HepG2 (cell line): ENCODE measurements at regions not wholly inside any gene's neighbourhood (a gene's known extent, or its start where the extent isn't known, plus 50 kb on each side); places are given as distances from the start of the nearest gene placed in this dataset.

Source experiments
- ATAC-seq: fragments of 200-7000 bp; cut with Tn5 transposase; 3 replicates; pipeline ENCODE4 v1.9.1; 2020; ENCODE audit warnings: mild to moderate bottlenecking, moderate library complexity
- BruUV-seq: library from RNA; stranded (reverse); fragments of 400-500 nt; replicated peaks from 2 replicates; lab custom pipeline; 2021; lab: Mats Ljungman, UMichigan
- CTCF ChIA-PET: fragments of 300-600 bp; formaldehyde crosslinking; extraction: SDS; loops from one replicate; lab custom pipeline; 2021; ENCODE audit warnings: low total read pairs, inconsistent platforms, low intra/inter-chr PET ratio; lab: Yijun Ruan, JAX
- POLR2A ChIA-PET: fragments of 350-600 bp; sonication (Branson Sonifier 250); formaldehyde crosslinking; loops from one replicate; lab custom pipeline; 2020; ENCODE audit warnings: antibody characterized with exemption, inconsistent platforms; lab: Yijun Ruan, JAX
- DNase-seq: peaks from one replicate; pipeline ENCODE4 v3.0.0-alpha.2; 2015; ENCODE audit warnings: low spot score
- FAIRE-seq: peaks from 3 replicates; lab custom pipeline; 2011; peaks lifted over from hg19 to GRCh38; lab: Jason Lieb, UNC
- H2AFZ ChIP-seq: one replicate; pipeline ENCODE4 v1.6.1; 2011; ENCODE audit warnings: low read length, inconsistent platforms
- H3K27ac ChIP-seq: fragments of 300-600 bp; 3 replicates; pipeline ENCODE4 v1.8.0; 2011; ENCODE audit warnings: mixed run types, mild to moderate bottlenecking, mixed read lengths, low read length, inconsistent platforms; ENCODE audit not compliant: insufficient read depth; ENCODE audit errors: extremely low read length
- H3K27me3 ChIP-seq, 2 experiments: fragments of 200-600 bp in 1 of 2; 2 replicates in 1 of 2; 3 replicates in 1 of 2; pipeline versions ENCODE4 v1.6.0 to v1.8.0; 2011; ENCODE audit warnings: low read length in 2 of 2, mild to moderate bottlenecking in 2 of 2, moderate library complexity in 2 of 2, inconsistent platforms in 1 of 2; ENCODE audit not compliant: insufficient read depth in 2 of 2, control insufficient read depth in 1 of 2
- H3K36me3 ChIP-seq, 2 experiments: fragments of 200-600 bp in 1 of 2; replicated peaks in 1 of 2; 2 replicates in 1 of 2; 3 replicates in 1 of 2; pipeline versions ENCODE4 v1.5.1 to v1.8.0; 2011; ENCODE audit warnings: low read length in 2 of 2, inconsistent platforms in 1 of 2; ENCODE audit not compliant: insufficient read depth in 2 of 2, control insufficient read depth in 1 of 2
- H3K4me1 ChIP-seq: 2 replicates; pipeline ENCODE4 v1.5.1; 2012; ENCODE audit warnings: low read length, inconsistent platforms; ENCODE audit not compliant: insufficient read depth
- H3K4me2 ChIP-seq: 2 replicates; pipeline ENCODE4 v1.6.0; 2011; ENCODE audit warnings: low read depth, low read length, inconsistent platforms
- H3K4me3 ChIP-seq, 3 experiments: fragments of 200-600 bp in 1 of 3; sonication (generic), shearing (Covaris generic) in 1 of 3; replicated peaks in 1 of 3; 2 replicates each; pipeline ENCODE4 v1.5.1; 2011 to 2016; ENCODE audit warnings: low read length in 3 of 3, inconsistent platforms in 2 of 3, low read depth in 2 of 3, mild to moderate bottlenecking in 2 of 3, control low read depth in 1 of 3, mixed read lengths in 1 of 3; ENCODE audit not compliant: insufficient read depth in 1 of 3
- H3K79me2 ChIP-seq: one replicate; pipeline ENCODE4 v1.6.1; 2011; ENCODE audit warnings: low read length, inconsistent platforms; ENCODE audit not compliant: insufficient read depth
- H3K9ac ChIP-seq: 2 replicates; pipeline ENCODE4 v1.6.0; 2011; ENCODE audit warnings: mild to moderate bottlenecking, low read depth, low read length, inconsistent platforms; ENCODE audit not compliant: insufficient read depth
- H3K9me3 ChIP-seq: 2 replicates; pipeline ENCODE4 v1.5.1; 2012; ENCODE audit warnings: mild to moderate bottlenecking, low read length
- H4K20me1 ChIP-seq: 2 replicates; pipeline ENCODE4 v1.6.0; 2011; ENCODE audit warnings: inconsistent platforms, mild to moderate bottlenecking, low read length, moderate library complexity; ENCODE audit not compliant: insufficient read depth
- PCBP1 ChIP-seq: fragments of 200-400 bp; formaldehyde crosslinking; IDR thresholded peaks from 2 replicates; pipeline ENCODE4 v1.6.1; 2017; ENCODE audit warnings: mild to moderate bottlenecking, low read depth, low read length, borderline replicate concordance
- ZNF441 ChIP-seq: sonication (generic); formaldehyde crosslinking; IDR thresholded peaks from 2 replicates; pipeline ENCODE4 v1.7.0; 2021; ENCODE audit warnings: missing genetic modification reagents, borderline replicate concordance
- ZNF629 ChIP-seq: sonication (generic); formaldehyde crosslinking; conservative IDR thresholded peaks from 2 replicates; pipeline ENCODE4 v1.5.0; 2020; ENCODE audit warnings: missing genetic modification reagents
- WGBS: methylation state at CpG from one replicate; pipeline ENCODE4 v1.1.6; 2017; ENCODE audit warnings: low lambda C conversion rate; 5-methylcytosine and 5-hydroxymethylcytosine counted together
- in situ Hi-C: cut with HindIII; loops from 2 replicates; pipeline ENCODE4 v1.10.0; 2017; ENCODE audit warnings: low pct_unique_long_range_greater_than_20kb; ENCODE audit not compliant: extremely low pct_ligation_motif_present
- intact Hi-C: fragments of 100-400 bp; cut with micrococcal nuclease; formaldehyde crosslinking; loops from one replicate; pipeline ENCODE4 v1.10.0; 2022; ENCODE audit not compliant: unreplicated experiment
- TF ChIP-seq, protein P1 (sequence below): sonication (generic); formaldehyde crosslinking; IDR thresholded peaks from 2 replicates; pipeline ENCODE4; 2020; ENCODE audit warnings: missing genetic modification reagents, mild to moderate bottlenecking, borderline replicate concordance
- TF ChIP-seq, protein P2 (sequence below): sonication (generic); formaldehyde crosslinking; IDR thresholded peaks from 2 replicates; pipeline ENCODE4 v1.9.0; 2021; ENCODE audit warnings: missing genetic modification reagents, borderline replicate concordance

DNA sequence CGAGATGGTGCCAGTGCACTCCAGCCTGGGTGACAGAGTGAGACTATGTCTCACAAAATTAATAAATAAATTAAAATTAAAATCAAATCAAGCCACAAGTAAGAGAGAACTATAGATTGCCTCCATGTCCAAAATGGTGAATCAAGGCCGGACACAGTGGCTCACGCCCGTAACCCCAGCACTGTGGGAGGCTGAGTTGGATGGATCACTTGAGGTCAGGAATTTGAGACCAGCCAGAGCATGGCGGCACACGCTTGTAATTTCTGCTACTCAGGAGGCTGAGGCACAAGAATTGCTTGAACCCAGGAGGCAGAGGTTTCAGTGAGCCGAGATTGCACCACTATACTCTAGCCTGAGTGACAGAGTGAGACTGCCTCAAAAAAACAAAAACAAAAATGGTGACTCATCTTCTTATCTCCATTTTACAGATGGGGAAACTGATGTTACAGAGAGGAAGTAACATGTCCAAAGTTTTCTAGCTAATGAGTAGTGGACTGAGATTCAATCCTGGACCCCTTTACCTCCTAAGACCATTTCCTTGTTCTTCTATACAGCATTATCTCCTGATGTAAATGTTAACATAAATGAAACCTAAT lies 99.0 kb upstream of the HNRNPU start:
- H3K9ac ChIP-seq, result no peak overlapping the region
- peak; percentile 69 for TF ChIP-seq ZNF629
- TF ChIP-seq PCBP1, result no peak
- TF ChIP-seq, protein P1, sequence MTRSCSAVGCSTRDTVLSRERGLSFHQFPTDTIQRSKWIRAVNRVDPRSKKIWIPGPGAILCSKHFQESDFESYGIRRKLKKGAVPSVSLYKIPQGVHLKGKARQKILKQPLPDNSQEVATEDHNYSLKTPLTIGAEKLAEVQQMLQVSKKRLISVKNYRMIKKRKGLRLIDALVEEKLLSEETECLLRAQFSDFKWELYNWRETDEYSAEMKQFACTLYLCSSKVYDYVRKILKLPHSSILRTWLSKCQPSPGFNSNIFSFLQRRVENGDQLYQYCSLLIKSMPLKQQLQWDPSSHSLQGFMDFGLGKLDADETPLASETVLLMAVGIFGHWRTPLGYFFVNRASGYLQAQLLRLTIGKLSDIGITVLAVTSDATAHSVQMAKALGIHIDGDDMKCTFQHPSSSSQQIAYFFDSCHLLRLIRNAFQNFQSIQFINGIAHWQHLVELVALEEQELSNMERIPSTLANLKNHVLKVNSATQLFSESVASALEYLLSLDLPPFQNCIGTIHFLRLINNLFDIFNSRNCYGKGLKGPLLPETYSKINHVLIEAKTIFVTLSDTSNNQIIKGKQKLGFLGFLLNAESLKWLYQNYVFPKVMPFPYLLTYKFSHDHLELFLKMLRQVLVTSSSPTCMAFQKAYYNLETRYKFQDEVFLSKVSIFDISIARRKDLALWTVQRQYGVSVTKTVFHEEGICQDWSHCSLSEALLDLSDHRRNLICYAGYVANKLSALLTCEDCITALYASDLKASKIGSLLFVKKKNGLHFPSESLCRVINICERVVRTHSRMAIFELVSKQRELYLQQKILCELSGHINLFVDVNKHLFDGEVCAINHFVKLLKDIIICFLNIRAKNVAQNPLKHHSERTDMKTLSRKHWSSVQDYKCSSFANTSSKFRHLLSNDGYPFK (CRISPR knock-in tag), result peak; percentile 92; the same call in 1 of the 2 replicates
- TF ChIP-seq, protein P2, sequence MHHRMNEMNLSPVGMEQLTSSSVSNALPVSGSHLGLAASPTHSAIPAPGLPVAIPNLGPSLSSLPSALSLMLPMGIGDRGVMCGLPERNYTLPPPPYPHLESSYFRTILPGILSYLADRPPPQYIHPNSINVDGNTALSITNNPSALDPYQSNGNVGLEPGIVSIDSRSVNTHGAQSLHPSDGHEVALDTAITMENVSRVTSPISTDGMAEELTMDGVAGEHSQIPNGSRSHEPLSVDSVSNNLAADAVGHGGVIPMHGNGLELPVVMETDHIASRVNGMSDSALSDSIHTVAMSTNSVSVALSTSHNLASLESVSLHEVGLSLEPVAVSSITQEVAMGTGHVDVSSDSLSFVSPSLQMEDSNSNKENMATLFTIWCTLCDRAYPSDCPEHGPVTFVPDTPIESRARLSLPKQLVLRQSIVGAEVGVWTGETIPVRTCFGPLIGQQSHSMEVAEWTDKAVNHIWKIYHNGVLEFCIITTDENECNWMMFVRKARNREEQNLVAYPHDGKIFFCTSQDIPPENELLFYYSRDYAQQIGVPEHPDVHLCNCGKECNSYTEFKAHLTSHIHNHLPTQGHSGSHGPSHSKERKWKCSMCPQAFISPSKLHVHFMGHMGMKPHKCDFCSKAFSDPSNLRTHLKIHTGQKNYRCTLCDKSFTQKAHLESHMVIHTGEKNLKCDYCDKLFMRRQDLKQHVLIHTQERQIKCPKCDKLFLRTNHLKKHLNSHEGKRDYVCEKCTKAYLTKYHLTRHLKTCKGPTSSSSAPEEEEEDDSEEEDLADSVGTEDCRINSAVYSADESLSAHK (CRISPR knock-in tag), result no peak
- TF ChIP-seq ZNF441 (CRISPR knock-in tag), result no peak
- TF ChIP-seq, all 625 proteins: peak for 2
- H3K4me3 ChIP-seq, result no peak overlapping the region
- WGBS, result 85% methylated on average over 7 of the region's 7 CpGs
- no peaks in the 10 kb centered on the region for H3K36me3 ChIP-seq
- H3K4me2 ChIP-seq, result peak overlapping the region; percentile 65
- intact Hi-C loops, result no loop called here
- H2AFZ ChIP-seq, result no peak overlapping the region
- no peaks in the 10 kb centered on the region for H4K20me1 ChIP-seq
- H3K9me3 ChIP-seq, result no peaks in the 10 kb centered on the region
- DNase-seq (no peak), ATAC-seq (no peak), FAIRE-seq (no peak)
- POLR2A ChIA-PET, result interaction anchor here (1.7 kb wide), 1 partner anchor 100 kb away, joined by 4 read pairs; no protein-coding TSS in a partner anchor
- no TSS peak for BruUV-seq
- in situ Hi-C loops, result no loop called here
- H3K27ac ChIP-seq, result no peak overlapping the region
- CTCF ChIA-PET, result no interaction called here
- no peaks in the 10 kb centered on the region for H3K27me3 ChIP-seq
- H3K79me2 ChIP-seq, result no peaks in the 10 kb centered on the region
- peaks cover 32% of the 10 kb centered on the region for H3K4me1 ChIP-seq
